Cardiac septum (tissue), 1 donor: ENCODE measurements at regions not wholly inside any gene's neighbourhood (a gene's known extent, or its start where the extent isn't known, plus 50 kb on each side); places are given as distances from the start of the nearest gene placed in this dataset.
"Not testable (repeated sequence)": the region's sequence is repeated elsewhere in the genome, so short reads cannot be mapped to it uniquely, and the experiment has no call there.

ENCODE experiments used
- DNase-seq: peaks from one replicate; pipeline ENCODE4 v3.0.0-alpha.2; 2020; ENCODE audit warnings: low spot score
- intact Hi-C: fragments of 100-400 bp; cut with DNase I; formaldehyde crosslinking; loops from one replicate; pipeline ENCODE4 v1.14.0; 2022
- donor health status: DM: no; HTN: no; CAD: no.

DNA sequence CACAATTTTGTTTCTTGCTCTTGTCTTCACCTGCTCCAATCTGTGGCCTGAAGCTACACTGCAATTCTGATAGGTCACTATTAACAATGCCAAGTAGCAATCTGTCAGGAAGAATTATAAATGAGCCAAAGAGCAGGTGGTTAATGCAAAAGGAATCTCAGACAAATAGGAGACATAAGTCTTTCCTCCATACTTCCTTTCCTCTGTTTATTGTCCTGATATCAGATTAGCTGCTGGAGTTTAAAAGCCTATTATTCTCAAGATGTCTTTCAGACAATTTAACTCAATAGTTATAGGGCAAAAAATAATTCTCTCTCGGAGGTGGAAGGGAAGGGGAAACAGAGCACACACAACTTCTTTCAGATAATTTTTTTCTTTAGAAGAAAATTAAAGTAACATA, 491.6 kb downstream of the MFSD1 start:
- intact Hi-C loops, result no loop called here

DNA sequence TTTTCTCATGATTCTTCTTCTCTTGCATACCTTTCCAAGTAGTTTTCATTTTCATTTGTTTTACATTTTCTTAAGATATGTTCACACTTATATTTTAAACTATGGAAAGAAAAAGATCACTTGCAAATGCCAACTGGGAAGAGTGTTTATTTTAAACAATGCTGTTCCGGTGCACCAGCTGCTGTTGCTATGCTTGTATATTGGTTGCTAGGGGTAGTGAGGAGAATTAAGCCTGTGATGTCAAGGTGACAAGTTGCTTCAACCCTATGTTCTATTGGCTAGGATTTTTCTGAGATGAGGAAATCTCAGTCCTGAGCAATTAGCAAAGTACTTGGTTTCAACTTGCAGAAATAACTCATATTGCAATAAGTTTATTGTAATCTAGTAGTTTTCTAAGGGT, 500.1 kb downstream of the MFSD1 start:
- intact Hi-C loops, result no loop called here
- DNase-seq, result no peak

More for the DNA sequence above, 491.6 kb downstream of the MFSD1 start:
- no peak for DNase-seq

DNA sequence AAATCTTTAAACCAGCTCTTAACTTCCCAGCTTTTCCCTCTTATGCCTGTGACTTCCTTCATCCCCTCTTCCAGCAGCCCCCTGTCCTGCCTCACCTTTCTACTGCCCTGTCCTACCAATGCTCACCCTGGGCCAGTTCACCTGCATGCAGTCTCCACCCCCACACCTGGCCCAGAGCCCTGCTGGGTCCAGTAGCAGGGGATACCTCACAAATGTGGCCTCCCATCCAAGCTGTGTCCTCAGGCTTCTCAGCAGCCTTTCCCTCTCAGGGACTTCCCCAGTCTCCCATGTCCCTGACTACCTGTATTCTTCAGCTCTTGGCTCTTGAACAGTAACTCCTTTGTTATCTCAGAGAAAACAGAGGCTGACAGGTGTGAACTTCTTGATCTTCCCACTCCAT, 503.2 kb downstream of the MFSD1 start:
- no peak for DNase-seq
- intact Hi-C loops, result no loop called here

DNA sequence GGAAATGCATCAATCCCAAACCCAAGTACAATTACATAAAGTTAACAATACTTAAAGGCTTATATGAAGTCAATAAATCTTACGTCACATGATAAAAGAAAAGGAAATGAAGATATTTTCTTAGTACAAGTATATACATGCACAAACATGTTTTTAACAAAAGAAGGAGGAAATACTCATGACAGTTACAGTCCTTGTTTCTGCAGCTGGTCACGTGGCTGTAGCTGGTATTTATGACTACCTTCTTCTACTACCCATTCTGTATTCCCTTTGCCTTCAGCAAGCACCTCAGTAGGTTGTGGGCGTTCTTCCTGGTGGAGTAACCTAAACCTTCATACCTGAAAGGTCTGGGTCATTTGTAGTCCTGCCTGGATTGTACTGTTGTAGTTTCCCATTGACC, 514.9 kb downstream of the MFSD1 start:
- intact Hi-C loops, result not testable (repeated sequence)

DNA sequence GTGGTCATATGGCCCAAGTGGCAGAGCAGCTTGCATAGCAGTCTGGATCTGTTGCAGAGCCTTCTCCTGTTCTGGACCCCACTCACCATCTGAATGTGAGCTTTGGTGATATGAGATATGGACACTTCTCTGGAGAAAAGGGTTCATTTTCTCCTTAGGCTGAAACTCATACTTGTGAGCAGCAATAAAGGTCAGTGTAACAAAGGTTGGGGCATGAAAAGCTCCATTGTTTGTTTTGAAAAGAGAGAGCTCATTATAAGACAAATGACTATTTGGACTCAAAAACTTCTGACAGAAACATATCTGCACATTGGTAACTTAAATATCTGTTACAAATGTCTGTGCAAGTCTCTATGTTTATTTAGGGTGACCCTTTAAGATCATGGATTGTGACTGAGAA, 517.3 kb downstream of the MFSD1 start:
- no peak for DNase-seq
- intact Hi-C loops, result no loop called here

More for the DNA sequence above, 514.9 kb downstream of the MFSD1 start:
- DNase-seq, result not testable (repeated sequence)

DNA sequence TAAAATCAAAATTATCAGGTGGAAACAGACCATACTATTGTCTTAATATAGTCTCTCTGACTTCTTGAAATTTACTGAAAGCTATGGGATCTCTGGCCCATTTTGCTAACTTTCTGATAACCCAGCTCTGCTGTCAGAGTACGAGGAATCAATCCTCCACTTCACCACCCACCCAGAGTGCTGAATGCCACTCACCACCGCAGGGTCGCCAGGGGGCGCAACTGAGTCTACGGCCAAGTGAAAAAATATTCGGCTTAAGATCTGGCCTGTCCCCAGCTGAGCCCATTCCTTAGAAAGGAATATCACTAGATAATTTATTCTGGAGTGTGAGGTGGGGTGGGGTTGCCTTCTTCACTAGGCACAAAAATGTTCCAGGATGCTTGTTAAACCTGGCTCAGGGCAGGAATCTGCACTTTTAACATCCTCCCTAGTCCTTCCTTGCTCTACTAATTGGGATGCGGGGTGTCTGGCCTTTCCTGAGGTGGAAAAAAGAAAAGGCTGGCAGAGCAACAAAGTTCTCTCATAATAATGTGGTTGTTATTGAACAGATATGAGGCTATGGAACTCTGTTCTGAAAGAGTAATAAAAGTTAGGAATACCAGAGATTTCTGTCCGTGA, 520.6 kb downstream of the MFSD1 start:
- intact Hi-C loops, result loop anchor here (10.0 kb wide), 2 partner anchors 262 to 482 kb away; no protein-coding TSS in a partner anchor
- no peak for DNase-seq

DNA sequence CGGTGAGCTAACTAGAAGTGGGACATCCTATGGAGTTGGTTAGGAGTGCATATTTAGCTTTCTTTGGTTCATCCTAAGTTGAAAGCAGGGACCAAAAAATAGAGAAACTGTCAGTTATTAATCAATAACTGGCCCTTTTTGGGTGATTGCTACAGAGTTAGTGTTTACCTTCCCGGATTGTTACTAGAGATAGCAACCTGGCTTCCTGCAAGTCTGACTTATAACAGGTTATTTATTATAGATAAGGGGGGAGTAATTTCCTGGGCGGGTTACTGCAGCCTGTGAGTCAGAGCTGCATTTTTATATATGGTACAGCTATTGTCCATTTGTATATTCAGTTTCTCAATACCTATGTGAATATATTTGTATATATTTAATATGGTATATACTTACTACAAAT, 522.0 kb downstream of the MFSD1 start:
- DNase-seq, result no peak
- intact Hi-C loops, result loop anchor here (10.0 kb wide), 2 partner anchors 261 to 481 kb away; no protein-coding TSS in a partner anchor

DNA sequence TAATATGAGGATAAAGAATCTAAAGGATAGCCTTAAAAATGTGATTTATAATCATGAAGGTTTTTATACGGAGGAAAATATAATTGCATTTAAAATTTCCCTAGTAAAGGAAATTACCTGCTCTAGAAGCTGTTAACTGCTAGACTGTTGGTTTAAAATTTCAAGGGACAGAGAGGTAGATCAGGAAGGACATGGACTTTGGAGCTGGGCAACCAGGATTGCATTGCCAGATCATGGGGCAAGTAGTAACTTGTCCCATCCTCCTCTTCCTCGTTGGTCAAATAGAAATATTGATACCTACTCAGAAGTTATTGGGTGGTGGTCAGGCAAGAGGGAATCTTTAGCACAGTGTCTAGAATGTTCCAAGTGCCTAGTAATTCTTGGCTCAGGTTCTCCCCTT, 525.1 kb downstream of the MFSD1 start:
- no peak for DNase-seq
- intact Hi-C loops, result loop anchor here (10.0 kb wide), 2 partner anchors 258 to 478 kb away; no protein-coding TSS in a partner anchor

DNA sequence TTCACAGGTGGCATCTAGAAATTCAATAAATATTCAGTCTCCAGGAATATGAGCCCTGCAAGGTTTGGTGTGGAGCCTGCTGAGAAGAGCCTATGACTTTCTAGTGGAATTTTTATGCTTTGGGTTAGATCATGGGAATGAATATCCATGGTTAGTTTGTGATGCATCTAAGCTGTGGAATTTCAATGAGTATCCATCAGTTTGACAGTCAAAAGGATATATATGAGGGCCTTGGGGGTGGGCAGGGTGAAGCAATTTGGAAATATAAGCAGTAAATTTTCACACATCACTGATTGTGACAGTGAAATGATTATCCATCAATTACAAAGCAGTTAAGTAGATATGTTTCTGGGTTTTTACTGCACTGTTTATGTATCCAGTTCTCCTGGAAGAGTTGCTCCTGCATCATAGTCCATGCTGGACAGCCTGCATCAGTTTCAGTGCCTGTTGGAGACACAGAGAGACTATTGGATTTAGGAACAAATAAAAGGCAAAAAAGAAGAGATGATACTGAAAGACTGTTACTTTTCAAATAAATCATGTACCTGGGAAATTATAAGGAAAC, 530.8 kb downstream of the MFSD1 start:
- intact Hi-C loops, result no loop called here

DNA sequence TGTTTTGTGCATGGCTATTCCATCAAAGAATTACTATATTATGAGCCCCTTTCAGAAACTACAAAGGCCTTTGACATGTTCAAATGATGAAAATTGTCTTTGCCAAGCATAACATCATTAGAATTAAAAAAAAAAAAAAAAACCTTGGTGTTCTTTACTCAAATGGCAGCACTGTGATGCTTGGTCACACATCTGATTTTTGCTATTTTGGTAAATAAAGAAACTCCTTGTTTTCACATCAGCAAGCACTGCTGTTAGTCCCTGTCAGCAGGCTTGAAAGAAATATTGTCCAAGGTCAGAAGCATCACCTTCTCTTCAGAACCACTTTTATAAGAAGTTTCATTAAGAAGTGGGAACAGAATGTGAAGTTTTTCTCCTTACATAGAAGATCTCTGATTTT, 537.3 kb downstream of the MFSD1 start:
- intact Hi-C loops, result no loop called here
- DNase-seq, result no peak

More for the DNA sequence above, 530.8 kb downstream of the MFSD1 start:
- no peak for DNase-seq

DNA sequence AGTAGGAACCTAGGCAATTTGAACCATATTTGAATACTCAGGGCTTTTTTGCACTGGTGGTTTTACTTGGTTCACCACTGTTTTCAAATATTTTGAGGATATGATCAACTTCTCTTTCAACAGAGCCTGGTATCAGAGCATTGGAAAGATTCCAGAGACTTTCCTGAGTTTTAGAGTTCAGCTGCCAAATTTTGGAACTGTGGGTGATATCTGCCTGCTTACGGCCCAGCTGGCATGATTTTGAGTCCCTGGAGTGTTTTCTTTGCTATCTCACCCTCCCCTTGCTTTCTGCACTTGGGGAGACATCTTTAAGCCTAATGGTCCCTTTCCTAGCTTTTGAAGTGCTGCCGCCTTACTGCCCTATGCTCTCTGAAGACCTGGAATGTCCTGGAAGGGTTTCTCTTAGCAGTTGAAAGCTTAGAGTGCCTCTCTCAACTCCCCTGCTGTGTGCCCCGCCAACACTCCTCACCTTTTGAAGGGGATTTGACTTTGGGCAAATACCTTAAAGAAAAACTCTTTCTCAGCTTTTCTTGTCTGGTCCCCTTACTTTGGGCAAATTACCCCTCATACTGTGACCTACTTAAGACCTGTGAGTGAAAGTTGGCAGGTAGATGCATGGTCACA, 539.1 kb downstream of the MFSD1 start:
- DNase-seq, result no peak
- intact Hi-C loops, result no loop called here

DNA sequence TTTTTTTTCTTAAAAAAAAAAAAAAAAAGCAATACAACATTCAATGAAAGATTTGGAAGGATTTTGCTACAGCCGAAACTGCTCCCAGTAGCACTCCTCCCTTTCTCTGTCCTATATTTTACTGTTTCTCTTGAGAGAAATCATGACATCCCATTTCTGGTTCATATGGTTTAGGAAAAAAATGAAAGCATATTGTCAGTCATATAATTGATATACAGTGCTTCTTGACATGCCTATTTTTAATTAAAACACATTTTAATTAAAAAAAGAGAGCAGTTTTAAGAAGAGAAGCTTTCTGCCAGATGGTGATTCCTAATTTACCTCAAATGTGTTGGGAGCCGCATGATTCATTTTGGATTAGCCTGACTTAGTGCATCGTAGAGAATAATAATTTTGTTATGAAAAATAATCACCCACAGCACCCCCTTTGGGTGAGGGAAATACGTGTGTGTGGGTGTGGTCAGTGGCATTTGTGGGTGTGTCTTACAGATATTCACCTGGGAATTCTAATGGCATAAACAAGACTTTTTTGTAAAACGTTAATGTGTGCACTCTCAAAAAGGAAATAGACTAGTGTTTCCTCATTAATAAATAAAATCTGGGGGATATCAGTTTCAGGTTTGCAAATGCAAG, 544.5 kb downstream of the MFSD1 start:
- intact Hi-C loops, result no loop called here
- no peak for DNase-seq

DNA sequence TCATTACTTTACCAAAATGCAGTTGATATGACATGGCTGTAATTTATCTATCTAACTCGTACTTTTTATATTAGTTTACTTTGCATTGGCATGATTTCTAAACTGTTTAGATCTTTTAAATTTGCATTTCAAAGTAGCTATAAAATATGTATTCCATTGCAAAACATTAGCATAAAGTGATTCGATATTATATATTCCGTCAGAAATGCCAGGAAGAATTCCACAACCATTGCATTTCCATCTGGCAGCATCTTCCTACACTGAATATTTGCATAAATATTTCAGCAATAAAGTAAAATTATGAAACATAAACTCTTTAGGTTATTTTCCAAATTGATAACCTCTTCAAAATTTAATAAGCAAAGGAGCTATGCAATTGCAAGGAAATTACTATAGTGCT, 546.6 kb downstream of the MFSD1 start:
- intact Hi-C loops, result no loop called here
- no peak for DNase-seq

DNA sequence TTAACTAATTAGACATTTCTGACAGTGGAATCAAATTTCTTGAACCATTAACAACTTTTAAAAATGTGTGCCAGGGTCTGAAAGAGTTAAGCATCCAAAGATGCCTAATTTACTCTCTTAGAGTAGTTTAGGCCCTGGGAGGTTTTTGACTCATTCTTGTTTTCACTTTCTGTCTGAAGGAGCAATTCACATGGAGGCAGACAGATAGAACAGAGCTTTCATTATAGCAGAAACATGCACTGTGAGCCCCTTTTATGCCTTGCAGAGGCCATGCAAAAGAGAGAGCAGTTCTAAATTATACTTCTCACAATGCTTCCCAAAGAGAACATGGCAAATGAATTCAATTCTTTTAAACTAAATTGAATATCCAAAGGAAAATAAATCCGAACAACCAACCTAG, 554.8 kb downstream of the MFSD1 start:
- intact Hi-C loops, result no loop called here
- DNase-seq, result no peak

DNA sequence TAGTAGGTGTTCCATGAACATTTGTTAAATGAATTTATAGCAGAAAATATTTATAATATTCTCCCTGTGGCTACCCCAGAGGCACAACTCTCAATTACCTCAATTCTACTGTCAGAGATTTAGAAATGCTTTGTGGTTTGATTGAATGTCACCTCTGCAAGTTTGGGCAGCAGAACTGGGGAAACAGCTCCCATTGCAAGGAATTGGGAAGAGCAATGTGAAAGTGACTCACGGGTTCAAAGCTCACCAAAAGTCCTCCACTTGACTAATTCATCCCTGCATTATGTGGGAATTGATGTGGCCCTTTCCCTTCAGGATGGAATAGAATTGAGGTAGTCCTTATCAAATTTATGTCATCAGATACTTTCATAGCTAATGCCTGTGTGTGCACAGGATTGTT, 562.7 kb downstream of the MFSD1 start:
- intact Hi-C loops, result no loop called here
- no peak for DNase-seq

DNA sequence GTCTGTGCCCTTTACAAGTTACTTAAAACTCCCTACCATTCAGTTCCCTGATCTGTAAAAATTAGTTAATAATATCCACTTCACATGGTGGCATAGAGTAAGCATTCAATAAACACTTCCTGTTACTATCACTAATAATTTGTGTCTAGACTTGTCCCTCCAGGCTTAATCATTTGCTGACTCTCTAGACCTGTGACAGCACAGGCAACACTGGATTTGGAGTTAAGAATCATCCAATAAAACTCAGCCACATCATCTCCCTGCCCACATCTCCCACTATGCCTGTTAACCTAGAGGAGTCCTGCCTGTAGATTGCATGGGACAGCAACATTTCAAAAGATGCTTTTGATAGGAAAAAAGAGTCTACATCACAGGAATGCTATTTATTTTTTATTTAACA, 564.6 kb downstream of the MFSD1 start:
- intact Hi-C loops, result no loop called here
- DNase-seq, result no peak

DNA sequence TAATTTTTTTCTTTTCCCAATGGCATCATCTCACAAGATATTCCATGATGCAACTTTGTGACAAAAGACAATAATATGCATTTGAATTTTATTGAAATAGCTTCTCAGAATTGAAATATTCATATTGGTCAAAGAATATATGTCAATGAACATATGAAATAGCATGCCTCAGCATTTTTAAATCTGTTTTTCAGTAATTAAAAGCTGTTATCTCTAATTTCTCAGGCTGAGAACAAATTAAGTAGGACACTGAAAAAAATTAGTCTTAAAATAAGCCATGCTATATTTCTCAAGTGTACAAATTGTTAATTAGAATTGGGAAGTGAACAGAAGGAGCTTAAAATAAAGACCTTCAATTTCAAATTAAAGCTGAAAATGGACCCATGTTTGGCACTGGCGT, 570.1 kb downstream of the MFSD1 start:
- no peak for DNase-seq
- intact Hi-C loops, result no loop called here

DNA sequence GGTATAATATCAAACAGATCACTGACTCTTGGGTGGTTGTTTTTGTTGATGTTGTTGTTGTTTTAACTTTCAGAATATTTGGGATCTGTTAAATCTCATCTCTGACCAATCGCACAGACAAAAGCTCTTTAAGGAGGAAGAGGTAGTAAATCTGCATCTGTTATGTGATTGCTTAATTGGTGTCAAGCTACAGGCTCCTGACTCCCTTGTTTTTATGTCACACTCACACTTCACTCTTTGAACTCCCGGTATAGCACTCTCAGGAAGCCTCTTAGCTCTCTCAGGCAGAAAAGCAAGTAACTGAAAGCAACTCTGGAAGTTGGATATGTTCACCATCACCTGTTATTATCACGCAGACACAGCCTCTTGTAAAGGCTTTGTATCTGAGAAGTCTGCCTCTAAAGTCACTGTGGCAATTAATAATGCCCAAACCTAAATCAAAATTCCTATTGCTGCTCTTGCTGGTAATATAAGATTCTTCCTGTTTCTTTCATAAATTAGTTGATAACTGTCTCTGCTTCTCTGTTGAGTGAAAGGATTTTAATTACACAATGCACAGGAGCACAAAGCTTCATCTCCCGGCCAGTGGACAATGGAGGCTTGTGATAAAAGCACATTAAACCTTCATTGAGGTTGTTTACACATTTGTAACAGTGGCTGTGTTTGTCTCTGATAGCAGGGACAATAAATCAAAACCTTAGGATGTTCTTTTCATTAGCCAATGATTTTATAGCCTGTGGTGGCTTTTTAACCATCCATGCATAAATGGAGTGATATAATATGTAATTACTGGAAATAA, 576.7 kb downstream of the MFSD1 start:
- intact Hi-C loops, result no loop called here
- no peak for DNase-seq

DNA sequence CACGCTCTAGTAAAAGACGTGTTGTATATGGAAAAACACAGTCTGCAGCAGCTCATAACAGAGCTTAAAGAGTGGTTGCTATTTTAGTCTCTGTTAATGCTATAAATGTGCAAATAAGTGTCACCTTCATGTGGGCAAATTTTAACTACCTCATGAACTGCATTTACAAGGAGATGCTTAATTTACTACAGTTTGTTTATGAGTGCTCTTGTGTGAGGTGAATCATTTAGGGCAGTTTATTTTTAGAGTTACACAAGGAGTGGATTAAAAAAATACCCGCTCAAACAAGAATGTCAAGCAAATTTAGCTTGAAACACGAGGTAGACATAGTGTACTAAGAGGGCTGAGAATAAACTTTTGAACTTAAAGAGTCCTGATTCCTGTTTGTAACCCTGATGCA, 579.0 kb downstream of the MFSD1 start:
- intact Hi-C loops, result no loop called here
- no peak for DNase-seq

DNA sequence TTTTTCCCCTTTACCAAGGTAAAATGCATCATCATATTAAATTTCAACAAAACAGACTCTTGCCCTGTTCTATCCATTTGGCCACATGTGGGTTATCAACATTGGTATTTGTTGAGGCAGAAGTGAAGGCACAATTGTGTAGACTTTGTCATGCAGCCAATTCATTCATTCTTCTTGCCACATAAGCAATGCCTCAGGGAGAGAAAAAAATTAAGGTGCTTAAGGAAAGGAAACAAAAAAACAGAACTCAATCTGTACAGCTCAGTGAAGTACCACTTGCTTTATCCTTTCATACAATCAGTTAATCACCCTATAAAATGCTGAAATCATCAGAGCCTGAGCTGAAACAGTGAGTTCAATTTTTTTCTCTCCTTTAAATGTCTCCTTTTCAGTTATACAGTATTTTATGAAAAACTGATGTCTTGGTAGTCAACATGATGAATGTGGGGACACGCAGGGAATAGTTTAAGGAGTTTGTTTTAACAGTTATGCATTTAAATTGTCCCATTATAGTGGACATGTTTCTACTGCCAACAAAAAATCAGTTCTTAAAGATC, 588.9 kb downstream of the MFSD1 start:
- intact Hi-C loops, result no loop called here
- DNase-seq, result no peak
